NB4 (cell line): ENCODE measurements at regions not wholly inside any gene's neighbourhood (a gene's known extent, or its start where the extent isn't known, plus 50 kb on each side); places are given as distances from the start of the nearest gene placed in this dataset.

Experiments used
- DNase-seq: peaks from one replicate; pipeline ENCODE4 v3.0.0; 2010; ENCODE audit warnings: low read depth
- H3K4me3 ChIP-seq: one replicate; pipeline ENCODE4 v1.5.1; 2011; ENCODE audit warnings: mild to moderate bottlenecking, low read depth, low read length, moderate library complexity
- MYC ChIP-seq: IDR thresholded peaks from 2 replicates; pipeline ENCODE4 v1.6.1; 2011; ENCODE audit warnings: low read depth, low read length
- POLR2A ChIP-seq: IDR thresholded peaks from 2 replicates; pipeline ENCODE4 v1.6.1; 2011; ENCODE audit warnings: mild to moderate bottlenecking; ENCODE audit not compliant: insufficient read length; ENCODE audit errors: extremely low read depth
- TF ChIP-seq, protein P1 (sequence below): IDR thresholded peaks from 2 replicates; pipeline ENCODE4 v1.6.1; 2011; ENCODE audit warnings: low read depth, low read length
- TF ChIP-seq, protein P2 (sequence below): IDR thresholded peaks from one replicate; pipeline ENCODE4 v1.5.1; 2012; ENCODE audit warnings: low read depth, low read length

DNA sequence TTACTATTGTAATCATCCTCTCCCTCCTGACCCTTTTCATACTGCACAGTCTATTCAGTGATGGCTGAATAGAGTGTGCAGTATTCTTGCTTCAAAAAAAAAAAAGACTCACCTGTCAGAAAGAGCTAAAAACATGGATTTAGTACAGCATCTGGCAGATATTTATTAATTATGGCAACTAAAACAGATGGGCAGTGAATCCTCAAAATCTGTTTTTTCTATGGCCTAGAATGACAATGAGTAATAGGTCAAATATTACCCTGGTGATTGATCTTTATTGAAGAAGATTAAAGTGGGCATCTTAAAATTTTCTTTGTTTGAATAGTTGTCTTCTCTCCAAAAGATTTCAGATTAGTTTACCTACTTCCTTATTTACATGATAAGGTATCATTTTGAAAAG, 543.6 kb downstream of the FOXG1 start:
- no peak for DNase-seq
- no peak overlapping the region for H3K4me3 ChIP-seq
- TF ChIP-seq POLR2A, result no peak
- TF ChIP-seq, protein P1, sequence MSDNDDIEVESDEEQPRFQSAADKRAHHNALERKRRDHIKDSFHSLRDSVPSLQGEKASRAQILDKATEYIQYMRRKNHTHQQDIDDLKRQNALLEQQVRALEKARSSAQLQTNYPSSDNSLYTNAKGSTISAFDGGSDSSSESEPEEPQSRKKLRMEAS, result no peak
- TF ChIP-seq, protein P2, sequence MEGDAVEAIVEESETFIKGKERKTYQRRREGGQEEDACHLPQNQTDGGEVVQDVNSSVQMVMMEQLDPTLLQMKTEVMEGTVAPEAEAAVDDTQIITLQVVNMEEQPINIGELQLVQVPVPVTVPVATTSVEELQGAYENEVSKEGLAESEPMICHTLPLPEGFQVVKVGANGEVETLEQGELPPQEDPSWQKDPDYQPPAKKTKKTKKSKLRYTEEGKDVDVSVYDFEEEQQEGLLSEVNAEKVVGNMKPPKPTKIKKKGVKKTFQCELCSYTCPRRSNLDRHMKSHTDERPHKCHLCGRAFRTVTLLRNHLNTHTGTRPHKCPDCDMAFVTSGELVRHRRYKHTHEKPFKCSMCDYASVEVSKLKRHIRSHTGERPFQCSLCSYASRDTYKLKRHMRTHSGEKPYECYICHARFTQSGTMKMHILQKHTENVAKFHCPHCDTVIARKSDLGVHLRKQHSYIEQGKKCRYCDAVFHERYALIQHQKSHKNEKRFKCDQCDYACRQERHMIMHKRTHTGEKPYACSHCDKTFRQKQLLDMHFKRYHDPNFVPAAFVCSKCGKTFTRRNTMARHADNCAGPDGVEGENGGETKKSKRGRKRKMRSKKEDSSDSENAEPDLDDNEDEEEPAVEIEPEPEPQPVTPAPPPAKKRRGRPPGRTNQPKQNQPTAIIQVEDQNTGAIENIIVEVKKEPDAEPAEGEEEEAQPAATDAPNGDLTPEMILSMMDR, result no peak
- TF ChIP-seq MYC, result no peak

- no peak for DNase-seq
- no peak overlapping the region for H3K4me3 ChIP-seq
- TF ChIP-seq, protein P2, result no peak
- no peak for TF ChIP-seq MYC
These were observed 544.2 kb downstream of the FOXG1 start for GRCh38 chr14:29310757-29311156.

DNA sequence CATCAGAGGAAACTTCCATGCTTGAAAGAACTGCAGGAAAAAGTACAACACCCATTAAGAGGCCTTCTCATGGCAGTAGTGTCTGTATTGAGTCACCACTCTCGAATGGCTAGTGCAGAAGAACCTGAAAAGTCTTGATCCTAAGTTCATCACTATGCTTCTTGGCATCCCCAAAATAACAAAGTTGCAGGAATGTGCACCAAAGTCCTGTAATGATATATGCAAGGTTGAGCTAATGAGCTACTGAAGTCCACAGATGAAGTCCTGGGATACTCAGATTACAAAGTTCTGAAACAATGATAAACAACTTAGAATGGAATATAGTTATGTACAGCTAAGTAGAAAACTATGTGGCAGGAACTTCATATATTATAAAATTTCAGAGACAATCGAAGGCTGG, 545.4 kb downstream of the FOXG1 start:
- H3K4me3 ChIP-seq, result no peak overlapping the region
- no peak for DNase-seq
- TF ChIP-seq, protein P1, result no peak
- TF ChIP-seq, protein P2, result no peak
- TF ChIP-seq POLR2A (no peak), MYC (no peak)

- DNase-seq, result no peak
- TF ChIP-seq, protein P1, result no peak
- H3K4me3 ChIP-seq, result no peak overlapping the region
These were observed 550.3 kb downstream of the FOXG1 start for GRCh38 chr14:29316936-29317335.

DNA sequence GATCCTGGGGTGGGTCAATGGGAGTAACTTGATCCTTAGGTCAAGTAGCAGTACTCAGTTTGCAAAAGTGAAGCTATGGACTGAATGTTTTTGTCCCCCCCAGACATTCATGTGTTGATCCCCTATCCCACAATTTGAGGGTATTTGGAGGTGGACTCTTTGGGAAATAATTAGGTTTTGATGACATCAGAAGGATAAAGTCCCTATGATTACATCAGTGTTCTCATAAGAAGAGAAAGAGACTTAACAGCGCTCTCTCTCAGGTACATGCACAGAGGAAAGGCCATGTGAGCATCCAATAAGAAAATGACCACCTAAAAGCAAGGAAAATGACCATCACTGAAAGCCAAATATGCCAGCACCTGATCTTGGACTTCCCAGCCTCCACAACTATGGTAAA, 550.8 kb downstream of the FOXG1 start:
- TF ChIP-seq MYC (no peak), POLR2A (no peak)
- TF ChIP-seq, protein P2, result no peak
- TF ChIP-seq, protein P1, result no peak
- DNase-seq, result no peak
- H3K4me3 ChIP-seq, result no peak overlapping the region

GRCh38 chr14:29320286-29320685, 553.7 kb downstream of the FOXG1 start:
- H3K4me3 ChIP-seq, result no peak overlapping the region
- DNase-seq, result no peak
- no peak for TF ChIP-seq POLR2A
- TF ChIP-seq MYC, result no peak
- TF ChIP-seq, protein P2, result no peak
- TF ChIP-seq, protein P1, result no peak
